K562 (cell line): ENCODE measurements at regions not wholly inside any gene's neighbourhood (a gene's known extent, or its start where the extent isn't known, plus 50 kb on each side); places are given as distances from the start of the nearest gene placed in this dataset.

ENCODE experiments used
- ATAC-seq: fragments of 200-7000 bp; cut with Tn5 transposase; 3 replicates; pipeline ENCODE4 v1.9.1; 2020; ENCODE audit warnings: moderate library complexity
- BruUV-seq: library from RNA; stranded (reverse); fragments of 400-500 nt; replicated peaks from 2 replicates; lab custom pipeline; 2021; lab: Mats Ljungman, UMichigan
- CTCF ChIA-PET: fragments of 300-600 bp; formaldehyde crosslinking; extraction: SDS; loops from one replicate; lab custom pipeline; 2021; ENCODE audit warnings: low intra/inter-chr PET ratio; lab: Yijun Ruan, JAX
- POLR2A ChIA-PET: fragments of 300-600, 350-650 bp; sonication (Branson Sonifier 250); formaldehyde crosslinking; extraction: SDS; loops from one replicate; lab custom pipeline; 2021; ENCODE audit warnings: antibody characterized with exemption, inconsistent platforms; lab: Yijun Ruan, JAX
- DNase-seq, 4 experiments: peaks; one replicate each; pipeline versions ENCODE4 v3.0.0 to v3.0.0-alpha.2; 2011 to 2018; ENCODE audit warnings: low spot score in 3 of 4, mixed read lengths in 3 of 4; ENCODE audit errors: extremely low read depth in 1 of 4
- FAIRE-seq: peaks from 2 replicates; lab custom pipeline; 2011; peaks lifted over from hg19 to GRCh38; lab: Jason Lieb, UNC
- H2AFZ ChIP-seq: 2 replicates; pipeline ENCODE4 v1.6.0; 2011; ENCODE audit warnings: low read depth, low read length, control low read depth, inconsistent platforms
- H3K27ac ChIP-seq: fragments of 200-600 bp; 3 replicates; pipeline ENCODE4 v1.8.0; 2011; ENCODE audit warnings: low read depth, mild to moderate bottlenecking, control low read depth, inconsistent platforms, low read length, moderate library complexity, mixed read lengths; ENCODE audit errors: extremely low read depth
- H3K27me3 ChIP-seq, 2 experiments: fragments of 300-600 bp in 1 of 2; 2 replicates in 1 of 2; 3 replicates in 1 of 2; pipeline versions ENCODE4 v1.6.0 to v1.8.0; 2011; ENCODE audit warnings: inconsistent platforms in 2 of 2, low read length in 2 of 2, mild to moderate bottlenecking in 1 of 2, mixed read lengths in 1 of 2, moderate library complexity in 1 of 2; ENCODE audit not compliant: control insufficient read depth in 2 of 2, insufficient read depth in 2 of 2
- H3K36me3 ChIP-seq: fragments of 300-600 bp; 3 replicates; pipeline ENCODE4 v1.8.0; 2011; ENCODE audit warnings: mild to moderate bottlenecking, low read length, inconsistent platforms; ENCODE audit not compliant: control insufficient read depth, insufficient read depth
- H3K4me1 ChIP-seq, 2 experiments: fragments of 200-600 bp in 1 of 2; replicated peaks in 1 of 2; 2 replicates in 1 of 2; 3 replicates in 1 of 2; pipeline versions ENCODE4 v1.5.1 to v1.8.0; 2011; ENCODE audit warnings: inconsistent platforms in 2 of 2, low read length in 2 of 2, mild to moderate bottlenecking in 1 of 2, mixed read lengths in 1 of 2, moderate library complexity in 1 of 2; ENCODE audit not compliant: control insufficient read depth in 2 of 2, insufficient read depth in 2 of 2
- H3K4me2 ChIP-seq: 2 replicates; pipeline ENCODE4 v1.6.1; 2011; ENCODE audit warnings: low read length, control low read depth, inconsistent platforms, mixed read lengths; ENCODE audit not compliant: insufficient read depth
- H3K4me3 ChIP-seq: fragments of 200-600 bp; sonication (generic), shearing (Covaris generic); 2 replicates; pipeline ENCODE4 v1.5.1; 2016; ENCODE audit warnings: control low read depth, inconsistent platforms
- H3K79me2 ChIP-seq: fragments of 200-600 bp; 3 replicates; pipeline ENCODE4 v1.8.0; 2011; ENCODE audit warnings: low read length, inconsistent platforms; ENCODE audit not compliant: control insufficient read depth, insufficient read depth
- H3K9ac ChIP-seq, 2 experiments: 2 replicates each; pipeline versions ENCODE4 v1.6.0 to v1.6.1; 2011; ENCODE audit warnings: low read depth in 2 of 2, low read length in 2 of 2, control low read depth in 1 of 2, inconsistent platforms in 1 of 2, mild to moderate bottlenecking in 1 of 2, mixed read lengths in 1 of 2; ENCODE audit not compliant: insufficient read depth in 1 of 2
- H3K9me1 ChIP-seq: one replicate; pipeline ENCODE4 v1.6.0; 2011; ENCODE audit warnings: inconsistent platforms, mild to moderate bottlenecking, low read length, moderate library complexity; ENCODE audit not compliant: control insufficient read depth, insufficient read depth
- H3K9me3 ChIP-seq: replicated peaks from 2 replicates; pipeline ENCODE4 v1.5.1; 2011; ENCODE audit warnings: low read depth, low read length, inconsistent platforms; ENCODE audit not compliant: control insufficient read depth, insufficient read depth
- H4K20me1 ChIP-seq: replicated peaks from 2 replicates; pipeline ENCODE4 v1.6.1; 2011; ENCODE audit warnings: low read length, inconsistent platforms, mixed read lengths; ENCODE audit not compliant: control insufficient read depth, insufficient read depth
- ETS2 ChIP-seq: IDR thresholded peaks from 2 replicates; pipeline ENCODE4 v1.6.1; 2016; ENCODE audit warnings: borderline replicate concordance, missing genetic modification characterization, mild to moderate bottlenecking, moderate library complexity, missing compliant biosample characterization; ENCODE audit not compliant: poor library complexity, severe bottlenecking
- GMEB1 ChIP-seq: fragments of 250-450 bp; sonication (Bioruptor Pico); IDR thresholded peaks from 2 replicates; pipeline ENCODE4 v1.4.0; 2020; ENCODE audit warnings: mild to moderate bottlenecking
- NKRF ChIP-seq: fragments of 450-650 bp; IDR thresholded peaks from 2 replicates; pipeline ENCODE4 v1.6.1; 2016; ENCODE audit warnings: borderline replicate concordance
- NR3C1 ChIP-seq: sonication (generic); formaldehyde crosslinking; IDR thresholded peaks from 2 replicates; pipeline ENCODE4 v1.8.1; 2022; ENCODE audit warnings: missing genetic modification reagents
- SAP30 ChIP-seq: fragments of 200-600 bp; sonication (generic); IDR thresholded peaks from 2 replicates; pipeline ENCODE4 v1.6.1; 2012; ENCODE audit warnings: borderline replicate concordance, low read depth, mild to moderate bottlenecking, moderate library complexity, low read length, control low read depth, inconsistent platforms; ENCODE audit not compliant: insufficient read depth, poor library complexity, severe bottlenecking
- SNRNP70 ChIP-seq: fragments of 200-400 bp; formaldehyde crosslinking; optimal IDR thresholded peaks from 2 replicates; pipeline ENCODE3; 2017; ENCODE audit warnings: low read depth, low read length
- STAT6 ChIP-seq: sonication (generic); formaldehyde crosslinking; IDR thresholded peaks from 2 replicates; pipeline ENCODE4 v1.8.1; 2023; ENCODE audit warnings: mild to moderate bottlenecking, missing genetic modification reagents
- SUPT5H ChIP-seq: fragments of 450-650 bp; IDR thresholded peaks from 2 replicates; pipeline ENCODE4 v1.6.1; 2016
- TAF15 ChIP-seq: fragments of 200-400 bp; formaldehyde crosslinking; IDR thresholded peaks from 2 replicates; pipeline ENCODE4 v1.6.1; 2017; ENCODE audit warnings: mild to moderate bottlenecking, low read depth, low read length, moderate library complexity
- THRA ChIP-seq: fragments of 450-650 bp; IDR thresholded peaks from 2 replicates; pipeline ENCODE4 v1.6.1; 2017; ENCODE audit warnings: mild to moderate bottlenecking, moderate library complexity
- ZBTB9 ChIP-seq: fragments of 450-650 bp; formaldehyde crosslinking; IDR thresholded peaks from 2 replicates; pipeline ENCODE4 v1.4.0; 2020; ENCODE audit warnings: mild to moderate bottlenecking, moderate library complexity
- ZC3H11A ChIP-seq: IDR thresholded peaks from 2 replicates; pipeline ENCODE4 v1.6.1; 2012; ENCODE audit warnings: low read depth, low read length, improper control_type of control experiment
- ZNF140 ChIP-seq: fragments of 250-450 bp; sonication (Bioruptor Pico); IDR thresholded peaks from 2 replicates; pipeline ENCODE4 v1.8.0; 2021; ENCODE audit warnings: moderate library complexity, mild to moderate bottlenecking, inconsistent platforms
- ZNF695 ChIP-seq: fragments of 450-650 bp; formaldehyde crosslinking; IDR thresholded peaks from 2 replicates; pipeline ENCODE4 v1.4.0; 2020; ENCODE audit warnings: mild to moderate bottlenecking, moderate library complexity
- ZSCAN29 ChIP-seq: fragments of 450-650 bp; IDR thresholded peaks from 2 replicates; pipeline ENCODE4 v1.6.1; 2017
- WGBS: fragments of 100-300 bp; shearing (Covaris generic); methylation state at CpG from one replicate; pipeline ENCODE4 v1.1.6; 2016; ENCODE audit warnings: low coverage, mixed read lengths; ENCODE audit not compliant: insufficient coverage; ENCODE audit errors: missing lambda C conversion rate; 5-methylcytosine and 5-hydroxymethylcytosine counted together
- in situ Hi-C: fragments of 300-500 bp; cut with MboI; formaldehyde crosslinking; loops from 4 replicates; pipeline ENCODE4 v1.15.0; 2018; ENCODE audit warnings: inconsistent platforms, mixed read lengths
- intact Hi-C: fragments of 100-400 bp; cut with micrococcal nuclease; formaldehyde crosslinking; loops from 2 replicates; pipeline ENCODE4 v1.14.2; 2022

GRCh38 chr5:144083185-144083584, 87.3 kb downstream of the YIPF5 start:
- BruUV-seq: no TSS peak
- TF ChIP-seq NKRF: no peak
- TF ChIP-seq GMEB1 (CRISPR knock-in tag): no peak
- no peak for TF ChIP-seq ETS2 (tag)
- TF ChIP-seq THRA: no peak
- no peak for TF ChIP-seq STAT6 (CRISPR knock-in tag)
- no peak for TF ChIP-seq ZNF695 (CRISPR knock-in tag)
- no peak for TF ChIP-seq TAF15
- TF ChIP-seq SUPT5H: no peak
- TF ChIP-seq NR3C1 (CRISPR knock-in tag): no peak
- no peak for TF ChIP-seq ZC3H11A
- no peak for TF ChIP-seq ZSCAN29
- TF ChIP-seq ZNF140 (CRISPR knock-in tag): no peak
- no peak for TF ChIP-seq ZBTB9 (CRISPR knock-in tag)
- TF ChIP-seq SAP30: no peak
- TF ChIP-seq SNRNP70: no peak

More at GRCh38 chr5:144083185-144083584, 87.3 kb downstream of the YIPF5 start:
- Histone ChIP-seq H3K9me1 (no peaks in the 10 kb centered on the region), H3K27ac (no peak overlapping the region), H3K9ac (no peak overlapping the region), H3K36me3 (no peaks in the 10 kb centered on the region), H4K20me1 (no peaks in the 10 kb centered on the region), H3K4me2 (no peak overlapping the region), H3K4me1 (no peaks in the 10 kb centered on the region), H3K27me3 (no peaks in the 10 kb centered on the region), H3K9me3 (no peaks in the 10 kb centered on the region; the same call in 1 of the 2 replicates), H2AFZ (no peak overlapping the region), H3K4me3 (no peak overlapping the region), H3K79me2 (no peaks in the 10 kb centered on the region)
- ATAC-seq (no peak), DNase-seq (no peak), FAIRE-seq (no peak)
- 0% methylated on average over 1 of the region's 1 CpG for WGBS
- CTCF ChIA-PET: no interaction called here
- in situ Hi-C loops (no loop called here), intact Hi-C loops (no loop called here)
- POLR2A ChIA-PET: no interaction called here
